ENCODE measurements at regions not wholly inside any gene's neighbourhood (a gene's known extent, or its start where the extent isn't known, plus 50 kb on each side); places are given as distances from the start of the nearest gene placed in this dataset.

- TF ChIP-seq CTCF (conservative IDR thresholded peaks at IDR 0.05; ENCODE audit: low read length): no peak
- no peak overlapping the region for H3K4me3 ChIP-seq (ENCODE audit: low read length)
- no peak for DNase-seq (ENCODE audit: low read depth)
These were observed 347.8 kb upstream of the PLET1 start for GRCh38 chr11:112608509-112608908.

GRCh38 chr11:112610494-112610893 lies 349.8 kb upstream of the PLET1 start:
- no peak for DNase-seq (ENCODE audit: low read depth)
- TF ChIP-seq CTCF (conservative IDR thresholded peaks at IDR 0.05; ENCODE audit: low read length): no peak
- no peak overlapping the region for H3K4me3 ChIP-seq (ENCODE audit: low read length)

GRCh38 chr11:112610996-112611750 lies 350.0 kb upstream of the NCAM1 start:
- TF ChIP-seq CTCF (conservative IDR thresholded peaks at IDR 0.05; ENCODE audit: low read length): no peak
- DNase-seq (ENCODE audit: low read depth): no peak
- H3K4me3 ChIP-seq (ENCODE audit: low read length): no peak overlapping the region

GRCh38 chr11:112611771-112612170 lies 349.4 kb upstream of the NCAM1 start:
- no peak overlapping the region for H3K4me3 ChIP-seq (ENCODE audit: low read length)
- no peak for TF ChIP-seq CTCF (conservative IDR thresholded peaks at IDR 0.05; ENCODE audit: low read length)
- no peak for DNase-seq (ENCODE audit: low read depth)

GRCh38 chr11:112612250-112612849 lies 348.9 kb upstream of the NCAM1 start:
- TF ChIP-seq CTCF (conservative IDR thresholded peaks at IDR 0.05; ENCODE audit: low read length): no peak
- H3K4me3 ChIP-seq (ENCODE audit: low read length): no peak overlapping the region
- no peak for DNase-seq (ENCODE audit: low read depth)

GRCh38 chr11:112613051-112613972 lies 347.9 kb upstream of the NCAM1 start:
- no peak for TF ChIP-seq CTCF (conservative IDR thresholded peaks at IDR 0.05; ENCODE audit: low read length)
- H3K4me3 ChIP-seq (ENCODE audit: low read length): no peak overlapping the region
- DNase-seq (ENCODE audit: low read depth): peak; percentile 58

Data from AG10803 (cell line).